SHP77 (cell line): ENCODE measurements at regions not wholly inside any gene's neighbourhood (a gene's known extent, or its start where the extent isn't known, plus 50 kb on each side); places are given as distances from the start of the nearest gene placed in this dataset.

Source experiments
- DNase-seq, 2 experiments: peaks; one replicate each; lab custom pipeline; 2025; lab: John Stamatoyannopoulos, UW

GRCh38 chr13:90070362-90070761 is 1277.1 kb upstream of the MIR17HG start:
- DNase-seq, result no peak

DNA sequence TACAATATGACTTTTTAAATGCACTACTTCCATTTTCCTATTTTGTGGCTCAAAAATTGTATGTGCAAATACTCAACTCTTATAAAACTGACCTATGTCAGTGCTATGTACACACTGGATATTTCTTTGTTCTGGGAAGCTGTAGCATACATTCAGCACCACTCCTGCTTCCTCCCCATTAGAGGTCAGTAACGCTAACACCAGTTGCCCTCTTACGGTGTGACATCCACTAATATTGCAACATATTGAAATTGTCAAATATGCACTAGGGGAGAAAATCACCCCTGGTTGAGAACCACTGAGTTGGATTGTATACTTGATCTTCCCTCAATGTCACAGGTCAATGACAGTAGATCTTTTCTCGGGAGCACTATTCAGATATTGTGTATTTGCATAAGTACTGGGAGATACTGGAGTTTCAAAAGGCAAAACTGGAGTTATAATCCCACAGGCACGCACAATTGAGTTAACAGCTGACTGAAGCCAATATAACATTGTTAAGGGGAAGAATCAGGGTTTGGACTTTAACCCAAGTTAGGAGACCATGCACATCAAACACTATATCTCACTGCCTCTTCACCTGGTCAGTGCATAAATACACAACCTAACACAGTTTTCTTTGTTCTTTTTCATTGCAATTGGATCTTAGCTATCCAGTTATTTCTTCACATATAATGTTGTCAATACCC is 1276.5 kb upstream of the MIR17HG start:
- DNase-seq, result no peak

GRCh38 chr13:90084684-90085290 is 1262.7 kb upstream of the MIR17HG start:
- no peak for DNase-seq

DNA sequence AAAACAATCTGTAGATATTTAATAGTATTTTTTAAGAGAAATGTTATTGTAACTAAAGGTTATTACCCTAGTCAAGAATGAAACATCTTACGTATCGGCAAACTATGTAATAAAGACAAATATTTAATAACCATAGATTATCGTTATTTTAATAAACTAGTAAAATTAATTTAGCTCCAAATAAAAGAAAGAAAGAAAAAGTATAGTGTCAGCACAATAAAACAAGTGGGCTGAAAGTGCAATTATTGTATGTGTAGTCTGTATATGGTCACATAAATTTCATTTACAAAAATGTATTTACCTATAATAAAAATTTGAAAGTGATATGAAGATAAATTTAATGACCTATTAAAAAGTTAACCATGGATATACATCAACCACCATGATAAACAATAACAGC is 1258.4 kb upstream of the MIR17HG start:
- no peak for DNase-seq

- DNase-seq, result no peak
These were observed 1255.9 kb upstream of the MIR17HG start for GRCh38 chr13:90091611-90092010.

DNA sequence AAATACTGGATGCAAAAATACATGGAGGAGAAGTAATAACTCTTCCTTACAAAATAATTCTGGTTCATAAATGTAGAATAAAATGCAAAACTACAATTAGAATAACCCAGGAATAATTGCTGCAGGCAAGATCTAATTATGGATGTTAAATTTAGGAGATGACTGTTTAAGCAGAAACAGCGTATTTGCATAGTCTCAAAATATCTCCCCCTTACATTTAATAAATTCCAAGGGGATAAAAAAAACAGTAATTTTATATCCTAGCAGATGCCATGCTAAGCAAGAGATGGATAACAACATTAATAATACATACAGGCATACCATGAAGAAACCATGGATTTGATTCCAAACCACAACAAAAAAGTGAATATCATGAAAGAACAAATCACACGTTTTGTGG is 1253.1 kb upstream of the MIR17HG start:
- DNase-seq, result no peak

- DNase-seq, result no peak
These were observed 1248.9 kb upstream of the MIR17HG start for GRCh38 chr13:90098577-90098976.

DNA sequence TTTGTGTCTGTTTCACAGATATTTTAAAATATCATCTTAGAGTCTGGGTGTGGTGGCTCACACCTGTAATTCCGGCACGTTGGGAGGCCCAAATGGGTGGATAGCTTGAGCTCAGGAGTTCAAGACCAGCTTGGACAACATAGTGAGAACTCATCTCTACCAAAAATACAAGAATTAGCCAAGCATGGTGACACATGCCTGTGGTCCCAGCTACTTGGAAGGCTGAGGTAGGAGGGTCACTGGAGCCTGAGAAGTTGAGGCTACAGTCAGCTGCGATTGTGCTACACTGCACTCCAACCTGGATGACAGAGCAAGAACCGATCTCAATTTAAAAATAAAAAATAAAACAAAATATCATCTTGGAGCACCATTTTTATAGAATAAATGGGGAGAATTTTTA is 1247.6 kb upstream of the MIR17HG start:
- DNase-seq, result no peak

DNA sequence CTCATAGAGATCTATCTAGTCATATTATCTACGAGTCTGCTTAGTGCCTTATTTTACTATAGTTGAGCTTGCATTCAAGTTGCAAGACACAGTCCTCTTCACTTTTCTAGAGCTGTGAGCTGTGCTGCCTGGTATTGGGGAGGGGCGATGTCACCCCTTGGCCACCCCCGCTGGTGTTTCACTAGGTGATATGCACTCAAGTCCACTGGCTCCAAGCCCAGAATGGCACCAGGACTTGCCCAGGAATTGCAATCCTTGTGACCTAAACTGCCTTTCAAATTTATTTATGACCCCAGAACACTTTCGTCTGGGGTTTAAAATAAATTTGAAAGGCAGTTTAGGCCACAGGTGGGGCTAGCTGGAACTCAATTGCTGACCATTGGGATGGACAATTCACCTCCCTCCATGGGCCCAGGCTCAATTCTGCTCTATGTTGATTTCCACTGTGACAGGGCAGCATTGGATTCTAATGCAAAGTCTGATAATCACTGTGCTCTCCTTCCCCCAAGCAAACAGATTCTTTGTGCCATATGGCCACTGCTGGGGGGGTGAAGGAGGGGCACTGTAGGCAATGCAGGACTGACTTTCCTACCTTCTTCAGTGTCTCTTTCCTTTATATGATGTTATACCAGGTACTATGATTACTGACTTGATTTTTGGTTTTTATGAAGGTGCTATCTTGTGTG is 1244.2 kb upstream of the MIR17HG start:
- DNase-seq, result no peak

DNA sequence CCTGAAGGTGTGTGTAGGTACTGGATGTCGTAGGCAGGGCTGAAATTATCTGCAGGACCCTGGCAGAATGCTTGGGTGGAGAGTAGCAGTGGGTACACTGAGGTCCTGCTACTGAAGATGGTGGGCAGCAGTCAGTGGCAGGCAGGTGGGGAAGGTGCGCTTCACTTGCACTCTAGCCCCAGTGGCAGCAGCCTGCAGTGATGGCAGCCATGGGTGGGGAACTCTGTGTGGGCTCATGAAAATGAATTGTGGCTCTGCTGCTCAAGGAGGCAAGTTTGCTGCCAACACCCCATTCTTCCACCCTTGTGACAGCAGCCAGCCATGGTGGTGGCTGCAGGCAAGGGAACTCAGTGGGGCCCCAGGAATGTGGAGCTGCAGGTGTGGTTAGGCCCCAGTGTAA is 1242.7 kb upstream of the MIR17HG start:
- DNase-seq, result no peak

GRCh38 chr13:90105276-90105675 is 1242.2 kb upstream of the MIR17HG start:
- DNase-seq, result no peak

- no peak for DNase-seq
These were observed 1241.5 kb upstream of the MIR17HG start for GRCh38 chr13:90105849-90106496.

DNA sequence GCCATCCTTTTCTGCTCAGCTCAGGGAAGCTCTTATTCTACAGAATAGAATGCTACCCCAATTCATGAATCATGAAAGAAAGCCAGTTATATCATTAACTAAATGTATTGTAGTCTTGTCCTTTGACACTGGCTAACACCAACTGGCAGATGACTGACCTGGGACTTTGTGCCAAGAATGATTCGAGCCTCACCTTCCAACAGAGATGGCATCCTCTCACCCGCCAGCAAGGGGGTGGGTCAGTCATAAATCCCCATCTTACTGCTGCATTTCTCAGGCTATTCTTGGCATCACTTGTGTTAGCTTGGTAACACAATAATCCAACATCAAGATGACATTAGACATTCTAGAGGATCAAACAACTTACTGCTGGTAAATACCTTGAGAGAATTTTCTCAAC is 1239.8 kb upstream of the MIR17HG start:
- DNase-seq, result no peak

DNA sequence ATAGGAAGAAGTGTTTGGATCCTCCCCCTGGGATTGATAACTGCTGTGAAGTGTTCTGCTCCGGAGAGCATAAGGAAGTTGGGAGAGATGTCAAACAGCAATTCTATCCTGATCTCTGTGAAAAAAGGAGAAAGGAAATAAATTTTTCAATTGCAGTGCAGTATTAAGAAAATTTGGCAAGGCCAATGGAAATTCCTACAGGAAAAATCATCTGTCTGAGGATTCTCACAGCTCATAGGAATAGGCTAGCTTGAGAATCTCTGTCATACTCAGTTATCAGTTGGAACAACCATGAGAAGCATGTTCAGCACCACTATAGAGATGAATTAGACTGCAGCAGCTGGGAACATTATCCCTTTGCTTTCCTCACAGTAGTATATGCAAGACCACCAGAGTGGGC is 1238.9 kb upstream of the MIR17HG start:
- DNase-seq, result no peak

DNA sequence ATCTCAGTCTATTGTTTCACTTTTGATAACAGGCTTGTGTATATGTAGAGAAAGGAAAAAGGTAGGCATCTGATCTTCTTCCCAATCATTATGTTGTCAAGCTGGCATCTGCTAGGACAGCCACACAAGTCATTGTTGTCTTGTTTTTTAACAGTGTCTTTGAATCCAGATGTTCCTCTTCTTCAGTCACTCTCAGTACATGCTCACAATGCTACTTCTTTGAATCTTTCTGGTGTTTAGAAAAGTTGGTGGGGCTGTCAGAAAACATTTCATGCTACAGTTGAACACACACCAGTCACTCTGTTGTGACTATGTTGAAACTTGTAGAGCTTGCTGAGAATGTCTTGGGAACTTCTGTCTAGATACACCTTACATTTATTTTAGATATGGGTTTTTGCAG is 1231.4 kb upstream of the MIR17HG start:
- DNase-seq, result no peak

DNA sequence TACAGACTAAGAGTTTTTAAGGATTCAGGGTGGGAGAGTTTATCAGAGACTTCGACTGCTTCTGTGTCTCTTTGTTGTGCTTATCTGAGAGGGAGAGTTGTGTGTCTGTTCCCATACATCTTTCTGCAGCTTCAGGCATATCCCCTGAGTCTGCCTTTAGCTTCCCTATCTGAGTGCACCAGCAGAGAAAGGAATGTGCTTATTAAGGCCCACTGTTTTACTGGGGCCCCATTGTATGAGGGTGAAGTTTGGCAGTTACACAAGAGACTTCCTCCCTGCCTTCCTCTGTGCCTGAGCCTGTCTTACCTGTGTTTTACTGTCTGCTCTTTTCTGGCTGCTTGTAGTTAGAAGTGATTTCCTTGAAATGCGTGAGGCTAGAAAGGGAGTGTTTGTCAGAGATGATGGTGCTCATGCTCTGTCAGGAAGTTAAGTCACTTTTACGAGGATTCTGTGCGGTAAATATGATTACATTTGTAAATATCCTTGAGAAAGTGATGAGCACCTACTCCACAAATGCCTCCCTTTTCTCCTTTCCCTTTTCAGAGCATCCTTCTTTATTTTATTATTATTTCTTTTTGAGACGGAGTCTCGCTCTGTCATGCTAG is 1228.9 kb upstream of the MIR17HG start:
- no peak for DNase-seq

GRCh38 chr13:90120026-90120425 is 1227.5 kb upstream of the MIR17HG start:
- no peak for DNase-seq

- DNase-seq, result no peak
These were observed 1225.7 kb upstream of the MIR17HG start for GRCh38 chr13:90121784-90122183.

DNA sequence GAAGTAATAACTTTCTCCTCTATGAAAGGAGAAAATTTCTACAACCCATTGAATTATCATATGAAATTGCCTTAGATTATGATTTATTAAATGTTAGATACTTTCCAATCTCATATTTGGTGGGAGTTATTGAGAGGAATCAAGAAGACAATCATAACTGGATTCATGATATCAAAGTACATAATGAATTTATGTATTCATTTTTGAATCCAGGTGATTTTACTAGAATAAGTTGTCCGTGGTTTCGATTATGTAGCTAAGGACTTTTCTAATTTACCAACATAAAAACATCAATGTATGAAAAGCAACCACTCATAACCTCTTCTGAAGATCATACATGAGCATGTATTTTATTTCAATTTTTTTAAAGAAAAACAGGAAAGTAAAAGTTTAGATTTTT is 1225.0 kb upstream of the MIR17HG start:
- DNase-seq, result no peak

- DNase-seq, result no peak
These were observed 1211.9 kb upstream of the MIR17HG start for GRCh38 chr13:90135558-90135957.

DNA sequence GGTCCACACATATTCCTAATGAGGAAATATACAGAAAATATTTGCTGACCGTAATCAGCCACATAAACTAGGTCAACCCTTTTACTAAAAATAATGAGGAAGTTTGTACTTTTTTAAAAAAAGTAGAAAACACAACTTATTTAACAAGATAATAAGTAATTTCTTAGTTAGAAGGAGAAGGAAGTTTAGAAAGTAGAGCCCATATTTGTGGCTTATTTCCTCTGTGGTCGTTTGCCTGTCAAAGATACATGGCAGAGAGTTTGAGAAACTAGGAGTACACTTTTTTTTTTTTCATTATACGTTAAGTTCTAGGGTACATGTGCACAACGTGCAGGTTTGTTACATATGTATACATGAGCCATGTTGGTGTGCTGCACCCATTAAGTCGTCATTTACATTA is 1205.2 kb upstream of the MIR17HG start:
- no peak for DNase-seq

DNA sequence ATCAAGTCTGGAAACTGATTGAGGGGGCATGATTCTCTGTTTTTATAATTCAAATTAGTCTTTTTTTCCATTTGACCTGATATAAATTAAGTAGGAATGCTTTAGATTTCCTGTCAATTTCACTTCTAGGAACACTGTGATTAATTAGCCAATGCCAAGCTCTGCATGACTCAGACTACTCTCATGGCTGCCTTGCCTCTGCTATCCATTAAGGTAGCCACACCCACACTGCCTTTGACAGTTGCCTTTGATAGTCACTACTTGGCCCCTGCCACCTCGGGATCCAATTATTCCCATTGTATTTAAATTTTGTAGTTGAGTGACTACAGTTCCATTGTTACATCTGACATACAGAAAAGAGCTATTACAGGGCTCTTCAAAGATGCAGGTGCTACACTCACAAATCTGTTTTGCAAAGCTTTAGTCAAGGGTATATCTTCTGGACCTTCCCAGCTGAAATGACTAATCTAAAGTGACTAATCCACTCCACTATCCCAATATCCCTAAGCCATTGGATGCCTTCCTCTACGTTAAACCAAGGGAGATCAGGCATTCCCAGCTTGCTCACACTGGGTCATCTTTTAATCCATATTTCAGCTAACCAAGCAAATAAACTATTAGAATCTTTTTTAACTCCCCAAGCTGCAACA is 1193.1 kb upstream of the MIR17HG start:
- no peak for DNase-seq
